HL-60 (cell line): ENCODE measurements at regions not wholly inside any gene's neighbourhood (a gene's known extent, or its start where the extent isn't known, plus 50 kb on each side); places are given as distances from the start of the nearest gene placed in this dataset.

ENCODE experiments used
- DNase-seq, 2 experiments: peaks; one replicate each; pipeline ENCODE4 v3.0.0-alpha.2; 2010 to 2020; ENCODE audit warnings: low read depth in 1 of 2, low spot score in 1 of 2
- H3K27ac ChIP-seq: fragments of 250-450 bp; sonication (Bioruptor Pico); replicated peaks from 2 replicates; pipeline ENCODE4 v1.5.1; 2020; ENCODE audit warnings: mild to moderate bottlenecking, moderate library complexity
- H3K27me3 ChIP-seq: fragments of 250-450 bp; sonication (Bioruptor Pico); 2 replicates; pipeline ENCODE4 v1.5.1; 2021; ENCODE audit warnings: mild to moderate bottlenecking, moderate library complexity; ENCODE audit not compliant: insufficient read depth, poor library complexity, severe bottlenecking
- H3K4me3 ChIP-seq: replicated peaks from 2 replicates; pipeline ENCODE4 v1.5.1; 2011; ENCODE audit warnings: mild to moderate bottlenecking, control low read depth, low read length; ENCODE audit not compliant: insufficient read depth
- GABPA ChIP-seq: IDR thresholded peaks from 2 replicates; pipeline ENCODE4 v1.6.1; 2012; ENCODE audit warnings: low read depth
- POLR2AphosphoS5 ChIP-seq: IDR thresholded peaks from 2 replicates; pipeline ENCODE4 v1.6.1; 2012; ENCODE audit warnings: low read depth
- SPI1 ChIP-seq: IDR thresholded peaks from 2 replicates; pipeline ENCODE4 v1.6.1; 2012; ENCODE audit warnings: low read depth, mild to moderate bottlenecking, borderline replicate concordance
- TF ChIP-seq, protein P1 (sequence below): IDR thresholded peaks from one replicate; pipeline ENCODE4 v1.5.1; 2011; ENCODE audit warnings: low read length, control low read depth, inconsistent platforms; ENCODE audit not compliant: insufficient read depth
- TF ChIP-seq, protein P2 (sequence below): IDR thresholded peaks from 2 replicates; pipeline ENCODE4 v1.6.1; 2012; ENCODE audit warnings: low read depth; ENCODE audit not compliant: insufficient replicate concordance

DNA sequence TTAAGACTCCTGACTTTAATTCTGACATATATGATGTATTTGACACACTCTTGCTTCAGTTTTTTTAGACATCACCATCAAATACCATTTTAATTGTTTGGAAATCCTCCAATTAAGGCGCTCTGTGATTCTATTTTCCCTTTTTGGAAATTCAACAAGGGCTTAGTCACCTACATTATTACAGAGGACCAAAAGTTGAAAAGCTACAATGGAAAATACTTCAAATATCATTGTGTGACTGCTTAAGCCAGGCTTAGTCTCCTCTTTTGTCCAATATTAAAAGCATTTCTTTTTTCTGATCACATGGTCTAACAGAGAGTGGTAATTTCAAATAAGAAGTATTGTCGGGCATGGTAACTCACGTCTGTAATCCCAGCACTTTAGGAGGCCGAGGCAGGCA, 160.3 kb downstream of the CEMIP2 start:
- no peak for DNase-seq
- H3K27ac ChIP-seq: no peak overlapping the region
- TF ChIP-seq, protein P1, sequence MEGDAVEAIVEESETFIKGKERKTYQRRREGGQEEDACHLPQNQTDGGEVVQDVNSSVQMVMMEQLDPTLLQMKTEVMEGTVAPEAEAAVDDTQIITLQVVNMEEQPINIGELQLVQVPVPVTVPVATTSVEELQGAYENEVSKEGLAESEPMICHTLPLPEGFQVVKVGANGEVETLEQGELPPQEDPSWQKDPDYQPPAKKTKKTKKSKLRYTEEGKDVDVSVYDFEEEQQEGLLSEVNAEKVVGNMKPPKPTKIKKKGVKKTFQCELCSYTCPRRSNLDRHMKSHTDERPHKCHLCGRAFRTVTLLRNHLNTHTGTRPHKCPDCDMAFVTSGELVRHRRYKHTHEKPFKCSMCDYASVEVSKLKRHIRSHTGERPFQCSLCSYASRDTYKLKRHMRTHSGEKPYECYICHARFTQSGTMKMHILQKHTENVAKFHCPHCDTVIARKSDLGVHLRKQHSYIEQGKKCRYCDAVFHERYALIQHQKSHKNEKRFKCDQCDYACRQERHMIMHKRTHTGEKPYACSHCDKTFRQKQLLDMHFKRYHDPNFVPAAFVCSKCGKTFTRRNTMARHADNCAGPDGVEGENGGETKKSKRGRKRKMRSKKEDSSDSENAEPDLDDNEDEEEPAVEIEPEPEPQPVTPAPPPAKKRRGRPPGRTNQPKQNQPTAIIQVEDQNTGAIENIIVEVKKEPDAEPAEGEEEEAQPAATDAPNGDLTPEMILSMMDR: no peak
- TF ChIP-seq POLR2AphosphoS5 (no peak), SPI1 (no peak), GABPA (no peak)
- TF ChIP-seq, protein P2, sequence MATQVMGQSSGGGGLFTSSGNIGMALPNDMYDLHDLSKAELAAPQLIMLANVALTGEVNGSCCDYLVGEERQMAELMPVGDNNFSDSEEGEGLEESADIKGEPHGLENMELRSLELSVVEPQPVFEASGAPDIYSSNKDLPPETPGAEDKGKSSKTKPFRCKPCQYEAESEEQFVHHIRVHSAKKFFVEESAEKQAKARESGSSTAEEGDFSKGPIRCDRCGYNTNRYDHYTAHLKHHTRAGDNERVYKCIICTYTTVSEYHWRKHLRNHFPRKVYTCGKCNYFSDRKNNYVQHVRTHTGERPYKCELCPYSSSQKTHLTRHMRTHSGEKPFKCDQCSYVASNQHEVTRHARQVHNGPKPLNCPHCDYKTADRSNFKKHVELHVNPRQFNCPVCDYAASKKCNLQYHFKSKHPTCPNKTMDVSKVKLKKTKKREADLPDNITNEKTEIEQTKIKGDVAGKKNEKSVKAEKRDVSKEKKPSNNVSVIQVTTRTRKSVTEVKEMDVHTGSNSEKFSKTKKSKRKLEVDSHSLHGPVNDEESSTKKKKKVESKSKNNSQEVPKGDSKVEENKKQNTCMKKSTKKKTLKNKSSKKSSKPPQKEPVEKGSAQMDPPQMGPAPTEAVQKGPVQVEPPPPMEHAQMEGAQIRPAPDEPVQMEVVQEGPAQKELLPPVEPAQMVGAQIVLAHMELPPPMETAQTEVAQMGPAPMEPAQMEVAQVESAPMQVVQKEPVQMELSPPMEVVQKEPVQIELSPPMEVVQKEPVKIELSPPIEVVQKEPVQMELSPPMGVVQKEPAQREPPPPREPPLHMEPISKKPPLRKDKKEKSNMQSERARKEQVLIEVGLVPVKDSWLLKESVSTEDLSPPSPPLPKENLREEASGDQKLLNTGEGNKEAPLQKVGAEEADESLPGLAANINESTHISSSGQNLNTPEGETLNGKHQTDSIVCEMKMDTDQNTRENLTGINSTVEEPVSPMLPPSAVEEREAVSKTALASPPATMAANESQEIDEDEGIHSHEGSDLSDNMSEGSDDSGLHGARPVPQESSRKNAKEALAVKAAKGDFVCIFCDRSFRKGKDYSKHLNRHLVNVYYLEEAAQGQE: no peak

DNA sequence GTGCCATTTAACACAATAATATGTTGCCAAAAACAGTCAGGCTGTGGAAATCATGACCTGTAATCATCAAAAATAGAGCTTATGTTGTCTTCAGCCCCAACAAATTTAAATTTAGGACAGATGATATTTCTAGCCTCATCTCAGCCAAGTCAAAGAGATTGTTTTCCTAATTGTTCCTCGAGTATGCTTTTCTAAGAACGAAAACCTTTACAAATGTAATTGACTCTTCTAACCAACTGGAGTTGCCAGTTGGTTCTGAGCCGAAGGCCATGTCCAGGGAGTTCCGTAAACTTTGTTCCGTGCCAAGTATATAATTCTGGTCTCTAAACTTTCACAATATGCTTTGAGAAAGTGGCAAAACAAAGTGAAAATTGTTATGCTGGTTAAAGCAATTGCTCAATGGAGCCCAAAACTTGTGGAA, 160.8 kb downstream of the CEMIP2 start:
- Histone ChIP-seq H3K27ac (no peak overlapping the region), H3K27me3 (no peaks in the 10 kb centered on the region), H3K4me3 (no peak overlapping the region)
- no peak for DNase-seq
- TF ChIP-seq, protein P1: no peak
- TF ChIP-seq SPI1: no peak
- TF ChIP-seq GABPA: no peak
- TF ChIP-seq, protein P2: no peak
- TF ChIP-seq POLR2AphosphoS5: no peak

More for the DNA sequence above, 160.3 kb downstream of the CEMIP2 start:
- Histone ChIP-seq H3K27me3 (no peaks in the 10 kb centered on the region), H3K4me3 (no peak overlapping the region)

DNA sequence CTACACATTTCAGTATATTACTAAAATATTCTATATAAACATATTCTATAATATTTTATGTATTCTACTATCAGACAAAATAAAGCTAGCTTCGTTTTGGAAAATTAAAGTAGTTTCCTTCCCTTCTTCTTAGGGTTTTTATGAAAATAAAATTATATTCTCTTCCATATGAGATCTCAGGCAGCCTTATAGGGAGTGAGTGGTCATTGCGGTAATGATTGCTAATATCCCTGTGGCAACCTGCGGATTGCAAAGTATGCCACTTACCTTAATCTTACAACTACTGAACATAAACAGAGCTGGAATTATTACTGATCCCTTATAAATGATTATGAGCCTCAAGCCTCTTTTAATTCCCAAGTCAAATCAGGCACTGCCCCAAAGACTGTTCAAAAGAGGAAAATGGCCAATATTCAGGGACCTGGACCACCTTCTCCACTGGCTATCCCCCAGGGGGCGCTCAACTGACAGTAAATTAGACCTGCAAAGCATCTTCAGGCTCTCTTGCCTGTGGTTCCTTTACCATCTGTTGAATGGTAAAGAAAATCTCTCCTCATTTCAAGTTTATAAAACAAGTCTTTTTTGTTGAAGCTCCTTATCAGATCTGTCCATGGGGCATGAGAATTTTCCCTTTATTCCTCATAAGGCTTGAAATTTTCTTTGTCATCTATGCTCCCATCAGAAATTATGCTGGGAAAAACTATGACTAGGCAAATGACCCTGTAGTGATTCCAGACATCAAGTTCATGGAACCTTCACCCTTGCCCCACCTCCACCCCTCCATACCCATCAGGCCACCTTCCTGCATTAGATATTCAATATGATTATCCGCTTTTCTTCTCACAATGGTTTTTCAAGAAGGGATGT, 163.9 kb downstream of the CEMIP2 start:
- no peak for TF ChIP-seq GABPA
- TF ChIP-seq, protein P1: peak; percentile 67
- DNase-seq: peak; percentile 13 to 72
- H3K4me3 ChIP-seq: no peak overlapping the region
- H3K27me3 ChIP-seq: no peaks in the 10 kb centered on the region
- H3K27ac ChIP-seq: no peak overlapping the region

DNA sequence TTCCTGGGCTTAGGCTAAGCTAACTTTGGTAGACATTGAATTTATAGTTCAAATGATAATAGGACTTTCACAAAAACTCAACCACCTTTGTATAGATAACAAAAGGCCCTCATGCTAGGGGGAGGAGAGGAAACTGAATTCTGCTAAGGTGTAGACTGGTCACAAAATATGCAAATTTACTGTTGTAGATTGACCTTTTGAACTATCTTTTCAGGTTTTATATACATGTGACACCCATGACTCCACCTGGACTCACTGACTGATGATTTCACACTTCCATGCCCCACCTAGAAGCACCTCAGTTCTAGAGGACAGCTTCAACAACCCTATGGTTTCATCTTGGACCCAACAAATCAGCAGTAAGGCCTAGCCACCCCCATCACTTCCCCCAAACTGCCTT, 165.7 kb downstream of the CEMIP2 start:
- H3K27me3 ChIP-seq: no peaks in the 10 kb centered on the region
- H3K4me3 ChIP-seq: no peak overlapping the region
- H3K27ac ChIP-seq: no peak overlapping the region
- TF ChIP-seq SPI1 (no peak), POLR2AphosphoS5 (no peak), GABPA (no peak)
- TF ChIP-seq, protein P2: no peak
- TF ChIP-seq, protein P1: no peak
- no peak for DNase-seq
